ENCODE measurements at regions not wholly inside any gene's neighbourhood (a gene's known extent, or its start where the extent isn't known, plus 50 kb on each side); places are given as distances from the start of the nearest gene placed in this dataset.
A peak's percentile ranks its signal among the peaks of the same experiment; 100 is the strongest.

- Mint-ChIP-seq H3K4me3 (ENCODE audit: unreplicated experiment) (peak overlapping the region; percentile 50), H3K36me3 (ENCODE audit: unreplicated experiment) (no peaks in the 10 kb centered on the region), H3K4me1 (ENCODE audit: low read depth, unreplicated experiment) (peaks cover 30% of the 10 kb centered on the region), H3K27ac (ENCODE audit: unreplicated experiment) (peak overlapping the region; percentile 69), H3K27me3 (ENCODE audit: unreplicated experiment) (peaks cover 3% of the 10 kb centered on the region), H3K9me3 (ENCODE audit: unreplicated experiment) (peaks cover 4% of the 10 kb centered on the region)
- DNase-seq, result no peak
- TF ChIP-seq CTCF (IDR thresholded peaks at IDR 0.05; ENCODE audit: partially characterized antibody, unreplicated experiment), result no peak
Measured at GRCh38 chr6:146871611-146872425, 273.0 kb downstream of the ADGB start.

- Mint-ChIP-seq H3K27me3 (ENCODE audit: unreplicated experiment) (peaks cover 3% of the 10 kb centered on the region), H3K36me3 (ENCODE audit: unreplicated experiment) (no peaks in the 10 kb centered on the region)
Measured at GRCh38 chr6:146872426-146872785, 273.6 kb downstream of the ADGB start.

GRCh38 chr6:146874278-146875018, 275.7 kb downstream of the ADGB start:
- H3K36me3 Mint-ChIP-seq (ENCODE audit: unreplicated experiment), result no peaks in the 10 kb centered on the region
- H3K27ac Mint-ChIP-seq (ENCODE audit: unreplicated experiment), result no peak overlapping the region

More at GRCh38 chr6:146872426-146872785, 273.6 kb downstream of the ADGB start:
- DNase-seq, result no peak
- peaks cover 31% of the 10 kb centered on the region for H3K4me1 Mint-ChIP-seq (ENCODE audit: low read depth, unreplicated experiment)
- peaks cover 4% of the 10 kb centered on the region for H3K9me3 Mint-ChIP-seq (ENCODE audit: unreplicated experiment)
- H3K4me3 Mint-ChIP-seq (ENCODE audit: unreplicated experiment), result no peak overlapping the region
- TF ChIP-seq CTCF (IDR thresholded peaks at IDR 0.05; ENCODE audit: partially characterized antibody, unreplicated experiment), result no peak
- no peak overlapping the region for H3K27ac Mint-ChIP-seq (ENCODE audit: unreplicated experiment)

GRCh38 chr6:146875927-146876270, 277.1 kb downstream of the ADGB start:
- H3K27ac Mint-ChIP-seq (ENCODE audit: unreplicated experiment), result no peak overlapping the region
- H3K36me3 Mint-ChIP-seq (ENCODE audit: unreplicated experiment), result no peaks in the 10 kb centered on the region
- peaks cover 1% of the 10 kb centered on the region for H3K27me3 Mint-ChIP-seq (ENCODE audit: unreplicated experiment)
- H3K9me3 Mint-ChIP-seq (ENCODE audit: unreplicated experiment), result peaks cover 3% of the 10 kb centered on the region
- H3K4me1 Mint-ChIP-seq (ENCODE audit: low read depth, unreplicated experiment), result peaks cover 23% of the 10 kb centered on the region
- no peak overlapping the region for H3K4me3 Mint-ChIP-seq (ENCODE audit: unreplicated experiment)
- DNase-seq, result no peak
- TF ChIP-seq CTCF (IDR thresholded peaks at IDR 0.05; ENCODE audit: partially characterized antibody, unreplicated experiment), result no peak

More at GRCh38 chr6:146874278-146875018, 275.7 kb downstream of the ADGB start:
- DNase-seq, result no peak
- no peak overlapping the region for H3K4me3 Mint-ChIP-seq (ENCODE audit: unreplicated experiment)
- H3K4me1 Mint-ChIP-seq (ENCODE audit: low read depth, unreplicated experiment), result peaks cover 29% of the 10 kb centered on the region
- no peak for TF ChIP-seq CTCF (IDR thresholded peaks at IDR 0.05; ENCODE audit: partially characterized antibody, unreplicated experiment)
- peaks cover 1% of the 10 kb centered on the region for H3K27me3 Mint-ChIP-seq (ENCODE audit: unreplicated experiment)
- peaks cover 4% of the 10 kb centered on the region for H3K9me3 Mint-ChIP-seq (ENCODE audit: unreplicated experiment)
